Osteocyte (in vitro differentiated cells): ENCODE measurements at regions not wholly inside any gene's neighbourhood (a gene's known extent, or its start where the extent isn't known, plus 50 kb on each side); places are given as distances from the start of the nearest gene placed in this dataset.

Source experiments
- DNase-seq: peaks from one replicate; pipeline ENCODE4 v3.0.0; 2021; ENCODE audit warnings: mixed read lengths; ENCODE audit not compliant: unreplicated experiment; ENCODE audit errors: extremely low spot score
- H3K27ac Mint-ChIP-seq: one replicate; pipeline ENCODE4 v1.8.0; 2021; ENCODE audit warnings: mild to moderate bottlenecking, mixed read lengths; ENCODE audit not compliant: unreplicated experiment
- H3K27me3 Mint-ChIP-seq: one replicate; pipeline ENCODE4 v1.8.0; 2021; ENCODE audit warnings: mixed read lengths; ENCODE audit not compliant: unreplicated experiment
- H3K36me3 Mint-ChIP-seq: one replicate; pipeline ENCODE4 v1.8.0; 2021; ENCODE audit warnings: mixed read lengths; ENCODE audit not compliant: unreplicated experiment
- H3K4me1 Mint-ChIP-seq: one replicate; pipeline ENCODE4 v1.8.0; 2021; ENCODE audit warnings: mixed read lengths; ENCODE audit not compliant: unreplicated experiment
- H3K4me3 Mint-ChIP-seq: one replicate; pipeline ENCODE4 v1.8.0; 2021; ENCODE audit warnings: mild to moderate bottlenecking, moderate library complexity, mixed read lengths; ENCODE audit not compliant: unreplicated experiment
- H3K9me3 Mint-ChIP-seq: one replicate; pipeline ENCODE4 v1.8.0; 2021; ENCODE audit warnings: mixed read lengths; ENCODE audit not compliant: unreplicated experiment
- TF ChIP-seq, protein P1 (sequence below): fragments of 200-600 bp; sonication (generic); IDR thresholded peaks from 2 replicates; pipeline ENCODE4 v1.5.0; 2021; ENCODE audit warnings: antibody characterized with exemption, mild to moderate bottlenecking, moderate library complexity

DNA sequence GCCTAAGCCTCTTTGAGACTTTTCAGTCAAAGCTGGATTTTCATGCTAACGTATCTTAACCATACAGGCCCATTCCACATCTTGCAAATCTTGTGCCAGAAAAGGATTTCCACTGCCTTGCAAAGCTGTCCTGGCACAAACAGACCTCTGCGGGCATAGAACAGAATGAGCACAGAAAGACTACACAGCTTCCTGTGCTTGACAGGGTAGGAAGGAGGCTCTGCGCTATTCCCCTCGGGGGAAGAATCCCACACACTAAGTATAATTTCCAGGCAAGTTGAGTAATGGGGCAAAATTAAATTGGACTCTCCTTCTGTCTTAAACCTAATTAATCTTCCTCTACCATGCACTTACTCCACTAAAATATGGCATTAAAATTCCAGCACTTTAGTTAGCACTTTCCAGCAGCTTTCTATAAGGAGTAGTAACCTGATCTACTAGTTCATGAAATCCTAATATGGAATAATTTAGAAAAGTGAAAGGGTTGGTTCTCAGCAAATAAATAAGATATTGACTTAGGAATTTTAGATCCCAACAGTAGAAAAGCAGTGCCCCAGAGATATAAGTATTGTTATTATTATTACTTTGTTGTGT, 532.1 kb upstream of the JAG1 start:
- Mint-ChIP-seq H3K4me1 (peaks cover 55% of the 10 kb centered on the region), H3K27me3 (no peaks in the 10 kb centered on the region), H3K9me3 (no peaks in the 10 kb centered on the region), H3K27ac (peak overlapping the region; percentile 79), H3K36me3 (no peaks in the 10 kb centered on the region), H3K4me3 (peak overlapping the region; percentile 16)
- DNase-seq, result no peak
- TF ChIP-seq, protein P1, sequence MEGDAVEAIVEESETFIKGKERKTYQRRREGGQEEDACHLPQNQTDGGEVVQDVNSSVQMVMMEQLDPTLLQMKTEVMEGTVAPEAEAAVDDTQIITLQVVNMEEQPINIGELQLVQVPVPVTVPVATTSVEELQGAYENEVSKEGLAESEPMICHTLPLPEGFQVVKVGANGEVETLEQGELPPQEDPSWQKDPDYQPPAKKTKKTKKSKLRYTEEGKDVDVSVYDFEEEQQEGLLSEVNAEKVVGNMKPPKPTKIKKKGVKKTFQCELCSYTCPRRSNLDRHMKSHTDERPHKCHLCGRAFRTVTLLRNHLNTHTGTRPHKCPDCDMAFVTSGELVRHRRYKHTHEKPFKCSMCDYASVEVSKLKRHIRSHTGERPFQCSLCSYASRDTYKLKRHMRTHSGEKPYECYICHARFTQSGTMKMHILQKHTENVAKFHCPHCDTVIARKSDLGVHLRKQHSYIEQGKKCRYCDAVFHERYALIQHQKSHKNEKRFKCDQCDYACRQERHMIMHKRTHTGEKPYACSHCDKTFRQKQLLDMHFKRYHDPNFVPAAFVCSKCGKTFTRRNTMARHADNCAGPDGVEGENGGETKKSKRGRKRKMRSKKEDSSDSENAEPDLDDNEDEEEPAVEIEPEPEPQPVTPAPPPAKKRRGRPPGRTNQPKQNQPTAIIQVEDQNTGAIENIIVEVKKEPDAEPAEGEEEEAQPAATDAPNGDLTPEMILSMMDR, result no peak

GRCh38 chr20:11207749-11208502, 534.1 kb upstream of the JAG1 start:
- Mint-ChIP-seq H3K4me1 (peaks cover 57% of the 10 kb centered on the region), H3K4me3 (no peak overlapping the region), H3K36me3 (no peaks in the 10 kb centered on the region), H3K9me3 (no peaks in the 10 kb centered on the region), H3K27ac (peak overlapping the region; percentile 86), H3K27me3 (no peaks in the 10 kb centered on the region)
- DNase-seq, result no peak
- TF ChIP-seq, protein P1, result peak; percentile 13

DNA sequence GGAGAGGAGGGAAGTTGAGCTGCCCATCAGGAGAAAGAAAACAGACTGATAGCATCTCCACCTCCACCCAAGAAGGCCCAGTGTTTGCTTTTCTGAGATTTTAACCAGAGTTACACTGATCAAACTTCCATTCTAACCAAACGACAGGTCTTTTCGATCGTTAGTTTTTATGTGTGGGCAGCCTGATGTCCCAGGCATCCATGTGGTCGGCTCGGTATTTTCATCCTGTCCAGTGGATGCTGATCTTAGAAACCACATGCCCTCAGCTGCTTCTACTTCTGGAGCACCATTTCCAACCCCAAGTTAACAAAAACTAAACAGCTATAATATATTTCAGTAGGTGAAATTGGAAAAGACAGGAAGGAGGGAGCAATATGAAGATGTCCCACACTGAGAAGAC, 536.8 kb upstream of the JAG1 start:
- Mint-ChIP-seq H3K4me1 (peaks cover 65% of the 10 kb centered on the region), H3K27ac (no peak overlapping the region)
- DNase-seq, result no peak

DNA sequence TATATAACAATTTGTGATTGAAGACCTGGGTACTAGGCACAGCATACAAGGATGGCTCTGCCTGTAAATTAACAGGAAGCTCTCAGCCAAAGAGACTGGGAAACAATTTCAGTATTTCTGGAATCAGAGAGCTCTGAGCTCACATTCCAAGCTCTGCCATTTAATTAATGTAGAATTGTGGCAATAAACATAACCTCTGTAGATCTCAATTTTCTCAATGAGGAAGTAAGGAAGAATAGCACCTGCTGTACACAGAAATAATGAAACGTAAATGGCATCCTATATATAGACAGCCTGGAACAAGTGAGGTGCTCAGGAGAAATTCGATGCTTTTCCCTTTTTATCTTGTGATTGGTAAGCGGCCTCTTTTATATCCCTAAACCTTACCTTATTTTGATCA, 538.5 kb upstream of the JAG1 start:
- H3K36me3 Mint-ChIP-seq, result no peaks in the 10 kb centered on the region
- no peaks in the 10 kb centered on the region for H3K27me3 Mint-ChIP-seq
- no peak overlapping the region for H3K4me3 Mint-ChIP-seq
- no peak for DNase-seq
- peaks cover 68% of the 10 kb centered on the region for H3K4me1 Mint-ChIP-seq
- TF ChIP-seq, protein P1, result no peak
- H3K9me3 Mint-ChIP-seq, result no peaks in the 10 kb centered on the region
- H3K27ac Mint-ChIP-seq, result no peak overlapping the region

More for the DNA sequence above, 536.8 kb upstream of the JAG1 start:
- Mint-ChIP-seq H3K27me3 (no peaks in the 10 kb centered on the region), H3K4me3 (no peak overlapping the region), H3K9me3 (no peaks in the 10 kb centered on the region), H3K36me3 (no peaks in the 10 kb centered on the region)
- TF ChIP-seq, protein P1, result no peak

- no peaks in the 10 kb centered on the region for H3K36me3 Mint-ChIP-seq
- H3K27me3 Mint-ChIP-seq, result no peaks in the 10 kb centered on the region
- TF ChIP-seq, protein P1, result no peak
- no peaks in the 10 kb centered on the region for H3K9me3 Mint-ChIP-seq
- peaks cover 68% of the 10 kb centered on the region for H3K4me1 Mint-ChIP-seq
- H3K27ac Mint-ChIP-seq, result no peak overlapping the region
- DNase-seq, result no peak
- no peak overlapping the region for H3K4me3 Mint-ChIP-seq
Measured at GRCh38 chr20:11212902-11213301, 539.1 kb upstream of the JAG1 start.
